WTC11 (cell line): ENCODE measurements at regions not wholly inside any gene's neighbourhood (a gene's known extent, or its start where the extent isn't known, plus 50 kb on each side); places are given as distances from the start of the nearest gene placed in this dataset.
"Not testable (repeated sequence)": the region's sequence is repeated elsewhere in the genome, so short reads cannot be mapped to it uniquely, and the experiment has no call there.

Source experiments
- CTCF ChIP-seq: fragments of 200-600 bp; IDR thresholded peaks from 2 replicates; pipeline ENCODE4 v1.8.0; 2022; ENCODE audit warnings: antibody characterized with exemption
- E2F5 ChIP-seq: sonication (generic); formaldehyde crosslinking; IDR thresholded peaks from 2 replicates; pipeline ENCODE4 v1.8.1; 2022; ENCODE audit warnings: mild to moderate bottlenecking, moderate library complexity, missing genetic modification reagents
- ESRRA ChIP-seq: sonication (generic); formaldehyde crosslinking; IDR thresholded peaks from 2 replicates; pipeline ENCODE4 v1.8.1; 2022; ENCODE audit warnings: mild to moderate bottlenecking, missing genetic modification reagents, borderline replicate concordance
- FOXJ3 ChIP-seq: sonication (generic); formaldehyde crosslinking; IDR thresholded peaks from 2 replicates; pipeline ENCODE4 v1.9.0; 2021; ENCODE audit warnings: missing genetic modification reagents, mild to moderate bottlenecking, borderline replicate concordance

- TF ChIP-seq ESRRA (CRISPR knock-in tag); CTCF; FOXJ3 (CRISPR knock-in tag); E2F5 (CRISPR knock-in tag): not testable (repeated sequence)
Measured at GRCh38 chr1:146695388-146695787, 242.7 kb upstream of the NBPF12 start.
